ENCODE measurements at regions not wholly inside any gene's neighbourhood (a gene's known extent, or its start where the extent isn't known, plus 50 kb on each side); places are given as distances from the start of the nearest gene placed in this dataset.
"Not testable (repeated sequence)": the region's sequence is repeated elsewhere in the genome, so short reads cannot be mapped to it uniquely, and the experiment has no call there.

DNA sequence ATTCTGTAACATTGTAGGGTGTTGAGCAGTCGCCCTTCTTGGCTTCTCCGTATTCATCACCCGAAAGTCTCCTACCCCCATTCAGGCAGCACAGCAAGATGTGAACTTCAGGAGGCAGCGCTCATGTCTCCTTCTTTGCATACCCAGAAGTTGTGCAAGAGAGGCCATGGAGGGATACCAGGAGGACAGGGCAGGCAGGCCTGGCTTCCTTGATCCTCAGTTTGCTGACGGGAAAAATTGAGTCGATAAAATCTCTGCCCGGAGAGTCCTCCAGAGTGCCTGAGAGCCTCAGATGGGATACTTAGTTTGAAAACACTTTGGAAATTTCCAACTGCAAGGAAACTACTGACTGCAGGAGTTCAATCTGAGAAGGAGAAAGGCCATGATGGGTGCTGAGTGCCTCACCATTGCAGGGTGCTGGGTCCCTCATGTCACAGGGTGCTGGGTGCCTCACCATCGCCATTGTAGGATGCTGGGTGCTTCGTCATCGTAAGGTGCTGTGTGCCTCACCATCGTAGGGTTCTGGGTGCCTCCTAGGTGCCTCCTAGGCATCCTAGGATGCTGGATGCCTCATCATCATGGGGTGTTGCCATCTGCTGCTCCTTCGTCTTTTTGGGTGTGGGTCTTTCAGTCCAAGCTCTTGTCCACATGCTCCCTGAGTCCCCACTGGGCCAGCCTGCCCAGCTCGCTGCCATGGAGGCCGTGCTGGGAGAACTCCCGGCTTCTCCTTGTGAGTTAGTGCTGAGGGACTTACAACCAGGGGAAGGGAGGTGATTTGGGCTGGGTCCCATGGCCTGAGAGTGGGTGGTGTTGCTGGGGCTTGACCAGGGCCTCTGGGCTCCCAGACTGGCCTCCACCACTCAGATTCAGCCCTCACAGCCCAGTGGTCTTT, 162.4 kb downstream of the DDX1 start:
- DNase-seq = no peak

DNA sequence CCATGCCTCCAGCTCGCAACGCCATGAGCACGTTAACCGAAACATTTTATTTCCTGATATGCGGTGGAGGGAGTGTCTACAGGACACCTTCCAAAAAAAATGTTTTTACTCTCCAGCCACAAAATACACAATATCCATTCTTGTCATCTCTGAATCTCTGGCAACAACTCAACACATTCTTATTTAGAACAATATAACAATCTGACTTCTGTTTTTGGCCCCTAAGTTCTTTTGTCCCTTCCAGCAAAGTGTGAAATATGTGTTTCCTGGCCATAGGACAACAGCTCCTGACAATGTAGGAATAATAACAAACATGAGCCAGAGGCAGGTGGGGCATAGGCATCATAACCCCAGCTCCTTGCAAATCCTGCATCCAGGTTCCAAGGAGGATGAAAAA, 163.0 kb downstream of the DDX1 start:
- no peak for DNase-seq

DNA sequence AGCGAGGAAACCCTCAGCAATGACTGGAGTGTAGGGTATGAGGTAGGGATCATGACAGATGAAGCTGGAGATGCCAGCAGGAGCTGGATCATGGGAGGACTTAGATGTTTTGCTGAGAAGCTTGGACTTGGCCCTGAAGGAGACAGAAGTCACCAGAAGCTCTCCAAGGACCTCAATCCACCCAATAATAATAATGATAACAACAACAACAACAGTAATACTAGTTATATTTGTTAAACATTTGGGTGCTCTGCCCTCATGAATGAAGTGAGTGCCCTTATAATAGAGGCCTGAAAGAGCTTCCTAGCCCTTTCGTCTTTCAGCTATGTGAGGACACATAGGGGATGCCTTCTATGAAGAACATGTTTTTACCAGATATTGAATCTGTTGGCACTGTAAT, 163.9 kb downstream of the DDX1 start:
- DNase-seq = no peak

DNA sequence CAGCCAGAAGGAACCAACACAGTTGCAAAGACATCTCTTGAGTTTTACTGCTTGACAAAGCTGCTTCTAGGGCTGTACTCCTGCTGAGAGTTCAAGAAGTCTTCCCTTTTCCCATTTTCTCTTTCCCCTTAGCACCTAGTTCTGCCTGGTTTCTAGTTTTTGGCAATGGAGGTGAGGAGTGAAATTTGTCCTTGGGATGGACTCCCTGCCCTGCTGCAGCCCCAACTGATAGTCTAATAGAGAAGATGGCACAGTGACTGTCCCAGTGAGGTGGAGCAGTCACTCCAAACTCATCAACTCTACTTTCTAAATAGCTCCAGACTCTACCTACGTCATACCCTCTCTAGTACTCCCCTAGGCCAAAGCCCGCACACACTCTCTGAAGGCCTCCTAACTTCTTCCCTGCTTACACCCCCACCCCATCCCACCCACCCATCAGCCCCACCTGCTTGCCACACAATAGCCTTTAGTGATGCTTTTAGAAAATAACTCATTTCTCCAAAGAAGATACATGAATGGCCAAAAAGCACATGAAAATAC, 164.4 kb downstream of the DDX1 start:
- no peak for DNase-seq

DNA sequence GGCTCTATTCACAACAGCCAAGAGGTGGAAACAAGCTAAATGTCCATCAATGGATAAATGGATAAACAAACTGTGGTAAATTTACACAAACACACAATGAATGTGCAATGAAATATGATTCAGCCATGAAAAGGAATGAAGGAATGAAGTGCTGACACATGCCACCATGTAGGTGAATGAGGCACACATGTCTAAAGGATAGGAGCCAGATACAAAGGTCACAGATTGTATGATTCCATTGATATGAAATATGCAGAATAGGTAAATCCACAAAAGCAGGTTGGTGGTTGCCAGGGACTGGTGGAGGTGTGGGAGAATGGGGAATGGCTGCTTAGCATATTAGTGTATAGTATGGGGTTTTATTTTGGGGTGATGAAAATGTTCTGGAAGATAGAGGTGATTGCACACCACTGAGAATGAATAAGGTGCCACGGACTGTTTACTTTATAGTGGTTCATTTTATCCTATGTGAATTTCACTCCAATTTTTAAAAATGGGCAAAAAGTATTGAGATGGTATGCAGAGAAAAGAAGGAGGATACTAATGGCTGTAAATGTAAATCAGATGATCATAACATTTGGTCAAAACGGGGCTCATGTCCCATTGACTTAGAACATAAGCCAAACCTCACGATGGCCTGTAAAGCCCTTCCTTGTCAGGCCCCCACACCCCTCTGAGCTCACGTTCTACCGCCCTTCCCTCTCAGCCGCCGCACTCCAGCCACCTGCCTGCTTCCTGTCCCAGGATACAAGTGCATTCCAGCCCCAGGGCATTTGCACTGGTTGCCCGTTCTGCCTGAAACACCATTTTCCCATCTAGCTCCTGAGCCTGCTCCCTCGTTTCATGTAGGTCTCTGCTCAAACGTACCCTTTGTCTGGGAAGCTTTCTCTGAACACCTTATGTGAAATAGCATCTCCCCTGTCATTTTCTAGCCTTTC, 165.5 kb downstream of the DDX1 start:
- no peak for DNase-seq

DNA sequence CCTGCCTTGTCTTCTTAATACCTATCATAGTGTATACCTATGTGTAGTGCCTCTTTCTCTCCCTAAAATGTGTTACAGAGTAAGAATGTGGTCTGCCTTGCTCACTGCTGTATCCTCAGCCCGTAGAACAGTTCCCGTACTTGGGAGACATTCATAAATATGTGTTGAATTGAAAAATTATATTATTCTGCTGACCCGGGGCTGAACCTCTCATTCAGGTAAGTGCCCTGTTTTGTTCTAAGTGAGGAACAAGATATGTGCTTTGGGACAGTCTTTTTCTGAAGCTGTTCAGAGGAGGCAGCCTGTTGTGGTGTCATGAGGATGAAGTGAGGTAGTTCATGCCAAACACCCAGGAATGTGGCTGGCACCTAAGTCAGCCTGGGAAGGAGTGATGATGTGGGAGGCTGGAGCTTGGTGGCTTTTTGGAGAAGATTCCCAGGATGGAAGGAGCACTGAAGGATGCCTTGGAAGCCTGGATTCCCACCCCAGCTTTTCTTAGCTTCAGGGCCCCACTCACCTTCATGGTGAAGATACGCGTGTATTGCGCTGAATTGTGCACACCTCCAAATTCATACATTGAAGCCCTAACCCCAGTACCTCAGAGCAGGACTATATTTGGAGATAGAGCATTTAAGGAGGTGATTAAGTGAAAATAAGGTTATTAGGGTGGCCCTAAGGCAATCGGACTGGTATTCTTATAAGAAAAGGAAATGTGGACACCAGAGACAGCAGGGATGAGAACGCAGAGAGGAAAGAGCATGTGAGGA, 166.3 kb downstream of the DDX1 start:
- DNase-seq = no peak

DNA sequence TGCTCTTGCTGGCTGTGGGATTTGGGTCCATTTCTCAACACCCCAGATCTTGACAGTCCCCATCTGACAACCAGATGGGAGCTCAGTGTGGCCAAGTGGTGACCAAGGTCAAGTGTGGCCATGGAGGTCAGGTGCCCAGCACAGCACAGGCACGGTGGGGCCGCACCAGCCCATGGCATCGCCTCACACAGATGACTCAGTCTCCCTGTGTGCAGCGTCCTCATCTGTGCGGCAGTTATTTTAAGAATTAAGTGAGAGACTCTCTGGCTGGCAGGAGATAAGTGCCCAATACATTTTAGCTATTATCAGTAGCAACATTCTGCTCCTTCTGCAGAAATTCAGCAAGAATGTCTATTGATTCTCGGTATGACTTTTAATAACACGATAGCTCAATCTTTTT, 167.2 kb downstream of the DDX1 start:
- DNase-seq = no peak

DNA sequence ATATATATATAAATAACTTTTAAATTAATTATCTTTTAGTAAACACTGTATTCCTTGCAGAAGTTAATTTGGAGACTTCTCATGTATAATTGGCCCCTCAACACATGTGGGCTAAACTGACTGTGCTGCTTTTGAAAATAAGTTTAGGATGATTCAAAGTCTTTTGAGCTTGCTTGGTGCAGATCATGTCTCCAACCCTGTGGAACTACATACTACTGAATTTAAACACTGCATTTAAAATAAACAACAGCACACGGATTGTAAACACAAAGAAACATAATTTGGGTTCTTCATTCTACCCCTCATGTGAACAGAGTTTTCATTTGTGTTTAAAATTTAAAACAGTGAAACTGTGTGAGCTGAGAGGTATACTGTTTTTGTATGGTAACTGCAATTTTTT, 167.7 kb downstream of the DDX1 start:
- DNase-seq = no peak

DNA sequence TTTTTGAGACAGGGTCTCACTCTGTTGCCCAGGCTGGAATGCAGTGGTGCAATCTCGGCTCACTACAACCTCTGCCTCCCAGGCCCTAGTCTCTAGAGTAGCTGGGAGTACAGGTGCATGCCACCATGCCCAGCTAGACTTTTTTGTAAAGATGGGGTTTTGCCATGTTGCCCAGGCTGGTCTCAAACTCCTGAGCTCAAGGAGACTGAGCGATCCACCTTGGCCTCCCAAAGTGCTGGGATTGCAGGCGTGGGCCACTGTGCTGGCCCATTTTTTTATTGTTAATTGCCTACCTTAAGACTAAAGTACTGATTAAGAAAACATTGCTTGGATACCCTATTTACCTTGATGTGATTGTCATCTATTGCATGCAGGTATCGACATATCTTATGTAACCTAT, 168.1 kb downstream of the DDX1 start:
- DNase-seq = not testable (repeated sequence)

DNA sequence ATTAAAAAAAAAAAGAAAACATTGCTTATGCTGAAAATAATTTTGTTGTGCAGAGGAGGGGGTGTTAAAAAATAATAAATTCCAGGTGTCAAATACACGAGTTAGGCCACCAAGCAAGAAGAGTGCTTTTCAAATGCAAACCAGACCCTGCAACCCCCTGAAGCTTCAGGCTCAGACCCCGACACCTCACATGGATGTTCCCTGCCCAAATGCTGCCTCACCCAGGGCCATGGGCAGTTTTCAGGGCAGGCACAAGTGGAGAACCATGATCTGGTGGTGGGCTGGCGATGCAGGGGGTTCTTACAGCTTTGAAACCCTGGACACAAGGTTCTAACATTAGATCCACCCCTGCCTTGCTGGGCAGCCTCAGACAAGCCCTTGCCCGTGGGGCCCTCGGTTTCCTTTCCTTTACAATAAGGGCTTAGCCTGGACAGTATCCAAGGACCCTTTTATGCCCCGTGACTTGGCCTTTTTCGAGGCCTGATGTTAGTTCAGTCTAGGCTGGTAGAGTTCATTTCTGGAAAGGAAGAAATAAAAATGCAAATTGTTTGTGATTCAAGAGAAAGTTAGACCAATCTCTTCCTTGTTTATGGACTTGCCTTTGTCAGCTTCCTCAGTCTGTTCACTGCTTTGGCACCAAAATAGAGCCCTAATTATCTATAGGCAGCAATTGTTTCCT, 168.7 kb downstream of the DDX1 start:
- DNase-seq = no peak

DNA sequence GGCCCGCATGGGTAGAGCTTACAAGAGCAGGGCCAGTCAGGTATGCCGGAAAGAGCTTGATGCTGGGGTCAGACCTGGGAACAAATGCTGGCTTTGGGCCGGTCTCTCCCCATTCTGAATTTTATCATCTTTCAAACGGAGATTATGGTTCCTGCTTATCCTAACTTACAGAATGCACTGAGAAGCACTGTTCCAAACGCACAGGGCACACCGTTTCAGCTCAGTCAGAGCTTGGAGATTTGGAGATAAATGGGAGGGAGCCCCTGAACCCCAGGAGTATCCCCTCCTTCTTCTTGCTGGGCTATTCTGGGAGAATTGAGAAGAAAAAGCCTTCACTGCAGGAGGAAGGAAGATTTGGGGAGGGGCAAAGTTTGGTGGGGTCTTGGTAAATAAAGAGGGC, 169.4 kb downstream of the DDX1 start:
- no peak for DNase-seq

DNA sequence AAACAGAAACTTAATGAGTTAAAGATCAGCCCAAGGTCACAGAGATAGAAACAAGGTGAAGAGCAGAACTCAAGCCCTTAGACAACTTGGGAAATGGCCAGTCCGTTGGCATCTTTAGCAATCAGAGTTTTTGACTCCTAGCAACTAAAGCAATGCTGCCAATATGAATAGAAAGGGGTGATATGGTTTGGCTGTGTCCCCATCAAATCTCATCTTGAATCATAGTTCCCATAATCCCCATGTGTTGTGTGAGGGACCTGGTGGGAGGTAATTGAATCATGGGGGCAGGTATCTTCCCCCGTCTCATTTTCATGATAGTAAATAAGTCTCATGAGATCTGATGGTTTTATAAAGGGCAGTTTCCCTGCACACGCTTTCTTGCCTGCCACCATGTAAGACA, 170.2 kb downstream of the DDX1 start:
- DNase-seq = no peak

DNA sequence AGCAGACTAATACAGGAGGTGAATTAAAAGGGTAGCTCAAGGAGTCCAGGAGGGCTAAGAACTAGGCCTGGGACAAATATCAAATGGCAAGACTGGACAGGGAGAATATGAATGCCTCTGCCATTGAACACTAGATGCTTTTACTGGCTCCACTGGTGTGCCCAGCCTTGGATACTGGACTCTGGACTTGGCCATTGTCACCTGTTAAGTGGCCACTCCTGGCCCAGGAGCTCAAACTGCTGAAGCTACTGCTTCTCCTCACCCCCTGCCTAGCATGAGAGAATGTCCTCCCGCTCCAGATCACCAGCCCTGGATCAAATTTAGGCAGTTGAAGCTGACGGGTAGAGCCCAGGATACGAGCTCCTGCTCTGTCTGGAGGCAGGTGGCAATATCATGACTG, 170.8 kb downstream of the DDX1 start:
- no peak for DNase-seq

DNA sequence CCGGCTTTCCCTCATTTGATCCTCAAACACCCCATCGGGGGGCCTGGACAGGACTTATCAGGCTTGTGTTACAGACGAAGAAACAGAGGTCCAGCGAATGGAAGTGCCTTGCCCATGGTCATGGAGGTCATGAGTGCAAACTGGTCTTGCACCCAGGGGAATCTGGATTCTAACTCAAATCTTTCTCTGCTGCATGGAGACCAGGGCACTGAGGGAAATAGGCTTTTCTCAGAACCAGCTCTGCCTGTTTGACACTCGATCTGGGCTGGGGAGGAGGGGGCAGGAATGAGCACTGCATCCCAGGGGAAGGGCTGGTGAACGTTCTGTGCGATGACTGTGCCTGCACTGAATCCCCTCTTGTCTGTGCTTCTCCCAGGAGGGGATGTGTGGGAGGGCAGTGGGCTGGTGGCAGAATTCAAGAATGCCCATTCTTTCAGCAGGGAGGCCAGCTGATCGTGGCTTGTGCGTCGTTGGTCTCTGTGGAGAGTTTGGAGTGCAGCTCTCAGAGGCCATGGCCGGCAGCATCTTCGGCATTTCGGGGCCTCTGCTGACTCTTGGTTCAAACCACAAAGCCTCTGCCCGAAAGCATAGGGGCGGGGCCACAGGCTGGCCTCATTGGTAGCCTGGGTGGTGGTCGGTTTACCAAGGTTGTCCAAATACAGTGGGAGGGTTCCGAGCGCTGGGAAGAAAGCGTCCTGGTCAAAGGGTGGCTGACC, 171.6 kb downstream of the DDX1 start:
- DNase-seq = no peak

DNA sequence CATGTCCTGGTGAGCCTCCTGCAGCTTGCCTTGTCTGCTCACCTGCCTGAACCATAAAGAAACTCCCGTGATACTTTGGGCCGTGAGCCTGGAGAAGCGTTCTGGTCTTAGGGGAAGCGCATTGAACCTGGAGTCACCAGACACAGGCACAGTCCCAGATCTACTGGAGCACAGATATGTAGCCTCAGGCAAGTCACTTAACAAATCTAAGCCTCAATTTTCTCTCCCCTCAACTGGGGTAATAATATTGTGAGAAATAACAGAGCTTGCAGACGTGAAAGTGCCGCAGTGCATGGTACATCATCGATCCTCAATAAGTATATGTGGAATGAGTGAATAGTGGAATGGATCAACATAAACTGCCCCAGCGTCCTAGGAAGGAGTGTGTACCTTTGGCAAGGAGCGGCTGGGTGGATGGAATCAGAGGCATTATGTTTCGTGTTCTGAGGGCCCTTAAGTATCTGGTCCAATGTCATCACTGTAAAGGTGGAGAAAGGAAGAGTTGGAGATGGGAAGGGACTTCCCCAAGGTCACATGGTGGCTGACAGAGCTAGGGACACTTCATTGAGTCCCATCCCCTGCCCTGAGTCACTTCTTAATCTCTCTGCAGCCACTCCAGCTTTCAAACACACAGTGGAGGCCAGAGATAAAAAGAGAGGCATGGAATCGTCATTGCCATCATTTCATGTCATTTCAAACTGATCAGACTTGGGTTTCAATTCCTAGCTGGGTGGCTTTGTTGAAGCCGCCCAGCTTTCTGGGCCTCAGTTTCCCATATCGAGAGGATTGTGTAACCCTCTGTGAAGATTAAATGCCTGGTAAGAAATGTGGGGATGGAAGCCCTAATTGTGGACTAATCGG, 172.4 kb downstream of the DDX1 start:
- no peak for DNase-seq

DNA sequence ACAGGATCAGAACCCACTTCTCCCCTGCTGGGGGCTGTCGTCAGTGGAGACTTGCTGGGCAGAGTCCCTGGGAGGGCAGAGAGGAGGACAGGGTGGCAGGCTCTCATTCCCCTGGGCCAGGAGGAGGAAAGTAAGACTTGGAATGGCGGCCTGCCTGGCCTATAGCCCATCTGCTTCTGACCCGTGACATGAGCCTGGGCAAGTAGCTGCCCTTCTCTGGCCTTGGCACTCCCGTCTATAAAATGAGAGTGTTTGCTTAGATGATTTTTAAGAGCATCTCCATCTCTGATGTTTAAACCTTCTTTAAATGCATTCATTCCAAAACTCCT, 173.0 kb downstream of the DDX1 start:
- no peak for DNase-seq

DNA sequence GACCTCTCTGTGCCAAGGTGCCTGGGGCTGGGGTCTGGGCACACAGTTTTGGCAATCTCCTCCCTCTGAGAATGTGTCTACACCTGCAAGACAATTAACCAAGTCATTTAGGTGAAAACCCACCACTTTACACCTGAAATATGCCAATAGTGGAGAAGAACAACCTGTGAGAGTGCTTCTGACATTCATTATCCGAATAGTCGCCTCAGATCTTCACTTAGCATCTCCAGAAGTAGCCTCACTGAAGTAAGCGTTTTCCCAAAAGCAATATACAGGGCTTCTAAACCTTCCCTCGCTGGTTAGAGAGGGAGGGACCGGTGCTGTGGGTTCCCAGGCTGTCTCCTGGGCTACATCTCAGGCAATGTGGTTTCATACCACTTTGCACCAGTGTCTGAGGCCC, 173.5 kb downstream of the DDX1 start:
- DNase-seq = no peak

DNA sequence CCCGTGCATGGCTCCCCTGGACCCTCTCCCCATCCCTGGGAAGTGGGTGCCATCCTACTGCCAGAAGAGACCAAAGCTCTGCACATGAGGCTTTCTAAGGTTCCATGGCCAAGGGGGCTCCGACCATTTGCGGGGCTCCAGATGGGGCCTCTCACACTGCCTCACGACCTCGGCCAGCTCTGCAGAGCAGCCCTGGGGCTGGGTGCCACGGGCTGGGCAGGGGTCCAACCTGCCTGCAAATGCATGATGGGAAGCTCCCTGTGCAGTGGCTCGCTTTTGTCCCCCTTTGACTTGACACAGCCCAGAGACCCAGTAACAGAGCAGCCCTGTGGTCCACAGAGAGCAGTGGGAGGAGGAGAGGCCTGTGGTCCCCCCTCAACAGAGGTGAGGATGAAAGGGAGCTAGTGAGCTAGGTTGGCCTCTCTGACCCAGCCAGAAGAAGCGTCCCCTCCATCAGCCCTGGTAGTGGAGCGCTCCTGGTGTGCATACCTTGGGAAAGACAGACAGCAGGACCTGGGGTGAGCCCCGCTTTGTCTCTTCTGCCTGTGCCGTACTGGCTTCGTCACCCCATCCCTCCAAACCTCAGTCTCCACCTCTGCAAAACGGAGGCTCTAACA, 174.1 kb downstream of the DDX1 start:
- DNase-seq = no peak

DNA sequence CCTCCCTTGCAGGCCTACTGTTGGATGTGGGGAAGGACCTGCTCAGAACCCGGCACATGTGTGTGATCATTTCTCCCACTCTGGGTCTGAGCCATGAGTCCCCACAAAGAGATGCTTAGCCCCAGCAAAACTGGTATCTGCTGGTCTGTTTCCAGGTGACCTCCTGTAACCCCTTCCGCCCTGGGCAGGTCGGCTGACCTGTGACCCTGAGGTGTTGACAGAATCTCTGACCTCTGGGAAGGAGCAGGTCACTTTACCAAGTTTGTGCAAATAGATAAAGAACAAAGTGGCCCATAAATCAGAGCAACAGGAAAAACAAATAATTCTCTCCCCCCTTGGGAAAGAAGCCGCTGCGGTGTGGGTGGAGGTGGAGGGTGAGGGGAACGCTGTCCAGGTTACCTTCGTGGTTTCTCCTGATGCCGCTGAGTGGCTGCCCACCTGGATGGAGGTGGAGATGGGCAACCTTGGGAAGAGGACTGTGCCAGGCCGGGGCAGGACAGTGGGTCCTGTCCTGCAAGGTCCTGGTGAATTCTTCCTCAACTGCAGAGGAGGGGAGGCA, 174.0 kb upstream of the MYCN start:
- DNase-seq = no peak

All from skin of body (tissue), 1 donor.